Vagina (tissue), 2 donors: ENCODE measurements at regions not wholly inside any gene's neighbourhood (a gene's known extent, or its start where the extent isn't known, plus 50 kb on each side); places are given as distances from the start of the nearest gene placed in this dataset.
"Not testable (repeated sequence)": the region's sequence is repeated elsewhere in the genome, so short reads cannot be mapped to it uniquely, and the experiment has no call there.

Experiments
- DNase-seq, 2 donors: peaks; one replicate each; pipeline ENCODE4 v3.0.0-alpha.2; 2017; ENCODE audit errors: extremely low spot score in 2 of 2
- H3K27ac ChIP-seq: fragments of 200-600 bp; sonication (generic); one replicate; pipeline ENCODE4 v1.5.1; 2019
- H3K27me3 ChIP-seq: fragments of 200-600 bp; sonication (generic); one replicate; pipeline ENCODE4 v1.5.1; 2019
- H3K36me3 ChIP-seq, 2 donors: fragments of 200-600 bp; sonication (generic); one replicate each; pipeline ENCODE4 v1.5.1; 2017 to 2019
- H3K4me1 ChIP-seq: fragments of 200-600 bp; sonication (generic); one replicate; pipeline ENCODE4 v1.5.1; 2019
- H3K4me3 ChIP-seq, 2 donors: fragments of 200-600 bp; sonication (generic); 1 replicate in 1 of 2; 2 replicates in 1 of 2; pipeline ENCODE4 v1.5.1; 2016 to 2019
- H3K9me3 ChIP-seq: fragments of 200-600 bp; sonication (generic); one replicate; pipeline ENCODE4 v1.5.1; 2019
- POLR2A ChIP-seq, 2 donors: fragments of 450-650 bp; IDR thresholded peaks; one replicate each; pipeline ENCODE4 v1.6.1; 2017; ENCODE audit warnings: antibody characterized with exemption in 2 of 2, mild to moderate bottlenecking in 2 of 2, moderate library complexity in 2 of 2
- POLR2AphosphoS5 ChIP-seq, 2 donors: sonication (generic); formaldehyde crosslinking; IDR thresholded peaks; one replicate each; pipeline ENCODE4 v1.9.0; 2017; ENCODE audit warnings: antibody characterized with exemption in 2 of 2, mild to moderate bottlenecking in 2 of 2, low read depth in 1 of 2; ENCODE audit not compliant: insufficient read depth in 1 of 2
- intact Hi-C: fragments of 100-400 bp; cut with DNase I; formaldehyde crosslinking; loops from one replicate; pipeline ENCODE4 v1.15.1; 2023
- TF ChIP-seq, protein P1 (sequence below), 3 experiments: fragments of 450-650 bp in 2 of 3; fragments of 200-600 bp in 1 of 3; sonication (generic) in 1 of 3; IDR thresholded peaks; one replicate each; pipeline ENCODE4 v1.5.1; 2017 to 2019; ENCODE audit warnings: antibody characterized with exemption in 3 of 3, mild to moderate bottlenecking in 2 of 3, moderate library complexity in 2 of 3

DNA sequence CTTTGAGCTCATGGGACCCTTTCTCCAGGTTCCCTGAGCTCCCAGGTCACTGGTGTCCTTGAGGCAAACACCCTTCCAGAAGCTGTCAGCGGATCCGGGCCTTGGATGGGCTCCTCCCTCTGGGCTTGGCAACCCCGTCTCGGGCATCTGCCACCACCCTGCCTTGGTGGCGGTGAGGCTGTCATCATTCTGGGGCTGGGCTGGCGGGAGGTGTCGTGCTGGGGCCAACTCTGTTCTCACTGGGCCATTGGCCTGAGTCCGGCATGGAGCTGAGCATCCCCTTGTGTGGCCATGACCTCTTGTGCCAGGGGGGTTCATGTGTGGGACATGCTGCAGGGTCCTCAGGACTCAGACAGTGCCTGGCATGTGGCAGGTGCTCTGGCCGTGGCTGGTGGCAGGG, 197.6 kb downstream of the LAT start:
- no peak for DNase-seq
- H3K27ac ChIP-seq, result no peak overlapping the region
- H3K9me3 ChIP-seq, result no peaks in the 10 kb centered on the region
- H3K4me3 ChIP-seq, result no peak overlapping the region
- TF ChIP-seq, protein P1, sequence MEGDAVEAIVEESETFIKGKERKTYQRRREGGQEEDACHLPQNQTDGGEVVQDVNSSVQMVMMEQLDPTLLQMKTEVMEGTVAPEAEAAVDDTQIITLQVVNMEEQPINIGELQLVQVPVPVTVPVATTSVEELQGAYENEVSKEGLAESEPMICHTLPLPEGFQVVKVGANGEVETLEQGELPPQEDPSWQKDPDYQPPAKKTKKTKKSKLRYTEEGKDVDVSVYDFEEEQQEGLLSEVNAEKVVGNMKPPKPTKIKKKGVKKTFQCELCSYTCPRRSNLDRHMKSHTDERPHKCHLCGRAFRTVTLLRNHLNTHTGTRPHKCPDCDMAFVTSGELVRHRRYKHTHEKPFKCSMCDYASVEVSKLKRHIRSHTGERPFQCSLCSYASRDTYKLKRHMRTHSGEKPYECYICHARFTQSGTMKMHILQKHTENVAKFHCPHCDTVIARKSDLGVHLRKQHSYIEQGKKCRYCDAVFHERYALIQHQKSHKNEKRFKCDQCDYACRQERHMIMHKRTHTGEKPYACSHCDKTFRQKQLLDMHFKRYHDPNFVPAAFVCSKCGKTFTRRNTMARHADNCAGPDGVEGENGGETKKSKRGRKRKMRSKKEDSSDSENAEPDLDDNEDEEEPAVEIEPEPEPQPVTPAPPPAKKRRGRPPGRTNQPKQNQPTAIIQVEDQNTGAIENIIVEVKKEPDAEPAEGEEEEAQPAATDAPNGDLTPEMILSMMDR (IDR thresholded peaks at IDR 0.05), result no peak
- TF ChIP-seq POLR2A (IDR thresholded peaks at IDR 0.05) (no peak), POLR2AphosphoS5 (IDR thresholded peaks at IDR 0.05; ENCODE audit: insufficient read depth in 1 of 2, low read depth in 1 of 2) (no peak)
- H3K27me3 ChIP-seq, result no peaks in the 10 kb centered on the region
- intact Hi-C loops, result no loop called here
- peaks cover 37% of the 10 kb centered on the region for H3K4me1 ChIP-seq
- no peaks in the 10 kb centered on the region for H3K36me3 ChIP-seq

DNA sequence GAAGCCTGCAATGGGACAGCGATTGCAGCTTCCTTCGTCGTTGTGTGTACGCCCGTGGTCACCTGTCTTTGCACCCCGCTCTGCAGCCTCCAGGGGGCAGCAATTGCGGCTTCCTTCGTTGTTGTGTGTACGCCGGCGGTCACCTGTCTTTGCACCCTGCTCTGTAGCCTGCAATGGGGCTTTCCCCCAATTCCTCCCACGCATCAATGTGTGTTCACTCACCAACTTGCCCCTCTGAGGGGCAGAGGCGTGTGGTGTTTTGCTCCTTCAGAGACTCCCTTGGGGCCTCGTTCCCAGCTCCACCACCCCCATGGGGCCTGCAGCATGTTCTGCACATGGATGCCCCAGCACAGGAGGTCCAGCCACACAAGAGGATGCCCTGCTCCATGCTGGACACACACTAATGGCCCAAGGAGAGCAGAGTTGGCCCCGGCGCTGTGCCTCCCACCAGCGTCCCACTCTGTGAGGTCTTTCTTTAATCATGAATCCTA, 197.1 kb downstream of the LAT start:
- peaks cover 40% of the 10 kb centered on the region for H3K4me1 ChIP-seq
- DNase-seq, H3K4me3 ChIP-seq, intact Hi-C loops, H3K27ac ChIP-seq, H3K9me3 ChIP-seq, H3K36me3 ChIP-seq, H3K27me3 ChIP-seq: not testable (repeated sequence)

DNA sequence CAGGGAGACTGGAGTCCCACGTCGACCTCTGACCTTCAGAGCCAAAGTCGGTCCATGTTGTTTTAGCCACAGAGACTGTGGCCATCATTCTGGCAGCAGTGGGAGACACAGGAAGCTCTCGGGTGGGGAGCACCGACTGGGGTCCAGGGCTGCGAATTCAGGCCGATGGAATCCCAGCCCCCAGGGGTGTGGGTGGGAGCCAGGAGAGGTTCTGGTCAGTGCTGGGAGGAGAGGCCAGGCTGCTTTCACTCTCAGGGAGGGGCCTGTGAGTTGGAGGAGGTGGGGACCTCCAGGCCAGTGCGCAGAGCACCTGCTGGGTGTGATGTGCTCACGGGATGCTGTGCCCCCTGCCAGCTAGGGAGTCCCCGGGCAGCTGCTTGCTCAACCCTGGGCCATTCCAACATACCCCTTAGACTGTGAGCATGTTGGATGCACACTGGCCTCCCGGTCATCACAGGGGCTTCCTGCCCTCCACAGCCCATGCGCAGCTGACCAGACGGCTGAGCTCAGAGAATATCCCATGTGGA, 196.5 kb downstream of the LAT start:
- H3K27me3 ChIP-seq, DNase-seq, intact Hi-C loops, H3K27ac ChIP-seq, H3K9me3 ChIP-seq, H3K36me3 ChIP-seq, H3K4me3 ChIP-seq: not testable (repeated sequence)
- H3K4me1 ChIP-seq, result peaks cover 38% of the 10 kb centered on the region

DNA sequence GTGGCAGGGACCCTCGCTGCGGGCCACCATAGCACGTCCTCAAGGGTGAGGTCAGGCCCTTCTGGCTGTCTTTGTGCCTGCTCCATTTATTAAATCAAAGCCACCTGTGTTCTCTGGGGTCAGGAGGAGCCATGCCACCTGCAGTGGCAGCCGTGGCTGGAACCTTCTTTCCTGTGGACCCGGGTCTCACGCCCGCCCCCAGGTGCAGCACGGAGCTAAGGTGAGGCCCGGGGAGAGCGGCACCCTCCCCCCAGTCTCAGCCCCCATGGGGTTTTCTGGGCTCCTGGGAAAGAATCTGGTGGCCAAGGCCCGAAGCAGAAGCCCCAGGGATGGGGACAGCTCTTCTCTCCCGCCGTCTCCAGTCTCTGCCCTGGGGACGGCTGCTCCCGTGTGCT, 195.4 kb downstream of the LAT start:
- H3K27me3 ChIP-seq, intact Hi-C loops, H3K4me3 ChIP-seq, H3K36me3 ChIP-seq, DNase-seq, H3K9me3 ChIP-seq: not testable (repeated sequence)
- Histone ChIP-seq H3K4me1 (peaks cover 27% of the 10 kb centered on the region), H3K27ac (peak overlapping the region; percentile 86)

DNA sequence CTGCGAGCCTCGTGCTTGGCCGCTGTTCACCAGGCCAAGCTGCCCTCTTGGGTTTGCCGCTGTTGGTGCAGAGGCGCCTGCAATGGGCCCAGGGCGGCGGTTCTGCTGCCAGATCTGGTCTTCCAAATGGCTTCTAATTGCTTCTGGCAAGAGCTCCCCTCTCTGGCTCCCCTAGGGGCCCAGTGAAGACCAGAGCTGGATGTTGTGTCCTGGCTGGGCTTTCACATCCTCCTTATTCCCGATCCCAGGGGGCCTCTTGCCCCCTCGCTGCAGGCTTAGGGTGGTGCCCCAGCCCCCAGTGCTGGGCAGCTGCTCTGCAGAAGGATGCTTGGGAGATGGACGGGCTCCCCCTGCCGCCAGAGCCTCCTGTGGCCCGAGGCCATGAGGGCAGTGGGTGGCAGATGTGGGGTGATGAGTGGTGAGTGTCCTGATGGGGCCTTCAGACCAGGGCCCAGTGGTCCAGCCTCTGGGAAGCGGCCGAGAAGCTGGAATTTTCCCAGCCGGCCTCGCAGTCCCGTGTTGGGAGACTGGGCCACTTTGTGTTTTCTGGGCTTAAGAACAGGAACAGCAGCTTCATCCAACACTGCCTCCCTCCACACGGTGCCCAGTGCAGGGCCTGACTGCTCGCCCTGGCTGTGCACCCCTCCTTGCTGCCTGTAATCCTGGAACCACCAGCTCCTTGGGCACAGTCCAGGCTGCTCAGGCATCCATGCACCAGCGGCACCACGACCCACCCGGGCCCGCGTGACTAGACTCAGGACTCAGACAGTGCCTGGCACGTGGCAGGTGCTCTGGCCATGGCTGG, 194.8 kb downstream of the LAT start:
- intact Hi-C loops, DNase-seq, H3K36me3 ChIP-seq: not testable (repeated sequence)

DNA sequence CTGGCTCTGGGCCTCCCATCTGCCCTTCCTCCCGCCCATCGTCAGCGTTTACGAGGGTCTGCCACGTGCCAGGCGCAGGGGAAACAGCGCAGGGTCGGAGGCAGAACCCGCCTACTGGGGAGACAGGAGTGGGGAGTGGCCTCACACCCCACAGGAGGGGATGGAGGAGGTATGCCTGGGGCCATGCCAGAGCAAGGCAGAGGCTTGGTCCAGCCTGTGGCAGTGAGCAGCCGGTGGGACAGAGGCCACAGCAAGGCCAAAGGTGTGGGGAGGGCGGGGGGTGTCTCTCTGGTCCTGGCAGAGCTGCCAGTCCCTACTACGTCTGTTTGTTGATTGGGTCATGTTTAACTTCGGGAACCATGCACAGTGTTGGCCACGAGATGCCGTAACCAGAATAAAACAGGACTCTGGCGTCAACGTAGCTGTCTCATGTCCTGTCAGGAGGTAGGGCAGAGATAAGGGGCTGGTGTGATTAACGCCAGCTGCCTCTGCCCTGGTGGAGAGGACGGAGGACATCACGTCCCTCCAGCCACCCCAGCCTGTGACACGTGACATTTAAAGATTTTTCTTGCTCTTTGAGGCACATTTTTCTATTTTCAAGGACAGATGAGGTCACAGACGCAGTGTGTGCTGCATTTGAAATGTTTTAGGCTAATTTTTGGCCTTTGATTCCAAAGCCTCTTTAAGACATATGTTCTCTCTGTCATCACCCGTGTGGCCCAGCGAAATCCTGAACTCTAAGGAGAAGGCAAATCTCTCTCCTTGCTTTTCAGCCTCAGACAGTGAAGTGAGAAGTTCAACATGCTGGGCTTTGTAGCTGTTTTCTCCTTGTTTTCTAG, 193.3 kb downstream of the LAT start:
- intact Hi-C loops, H3K4me3 ChIP-seq: not testable (repeated sequence)
- TF ChIP-seq POLR2AphosphoS5 (IDR thresholded peaks at IDR 0.05; ENCODE audit: insufficient read depth in 1 of 2, low read depth in 1 of 2), result peak; percentile 29 to 40

More for the DNA sequence above, 194.8 kb downstream of the LAT start:
- H3K27me3 ChIP-seq, H3K9me3 ChIP-seq, H3K4me3 ChIP-seq: not testable (repeated sequence)
- Histone ChIP-seq H3K27ac (peak overlapping the region; percentile 86), H3K4me1 (peaks cover 24% of the 10 kb centered on the region)

DNA sequence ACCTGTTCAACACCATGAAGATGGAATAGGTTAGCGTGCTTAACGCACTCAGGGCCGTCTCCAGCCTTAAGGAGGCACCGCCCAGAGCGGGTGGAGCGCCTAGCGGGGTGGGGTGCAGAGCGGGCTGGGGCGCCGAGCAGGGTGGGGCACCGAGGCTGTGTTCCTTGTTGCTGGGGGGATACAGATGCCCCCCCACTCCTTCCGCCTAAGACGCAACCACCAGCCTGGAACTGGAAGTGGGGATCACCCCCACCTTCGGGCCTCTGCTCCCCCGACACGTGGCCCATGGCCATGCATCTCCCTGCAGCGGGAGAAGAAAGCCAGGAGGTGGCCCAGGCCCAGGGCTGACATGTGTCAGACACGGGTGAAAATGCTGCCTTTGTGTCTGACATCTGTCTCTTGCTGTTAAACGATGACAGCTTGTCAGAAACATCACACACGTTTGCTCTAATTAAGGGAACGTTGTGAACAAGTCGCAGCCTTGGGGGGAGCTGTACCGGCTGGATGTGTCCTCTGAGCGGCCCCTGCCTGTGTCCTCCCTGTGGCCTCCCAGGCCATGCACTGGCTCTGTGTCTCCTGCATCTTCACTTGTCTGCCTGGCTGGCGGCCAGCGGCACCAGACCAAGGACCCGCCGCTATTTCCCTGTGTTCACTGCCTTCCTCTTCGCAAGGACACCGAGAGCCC, 192.5 kb downstream of the LAT start:
- H3K9me3 ChIP-seq, H3K36me3 ChIP-seq, H3K4me3 ChIP-seq, DNase-seq, H3K27me3 ChIP-seq, intact Hi-C loops: not testable (repeated sequence)
- Histone ChIP-seq H3K4me1 (peaks cover 20% of the 10 kb centered on the region), H3K27ac (peak overlapping the region; percentile 86)

More for the DNA sequence above, 193.3 kb downstream of the LAT start:
- H3K36me3 ChIP-seq, DNase-seq, H3K27me3 ChIP-seq, H3K9me3 ChIP-seq: not testable (repeated sequence)
- peaks cover 20% of the 10 kb centered on the region for H3K4me1 ChIP-seq
- H3K27ac ChIP-seq, result peak overlapping the region; percentile 86

DNA sequence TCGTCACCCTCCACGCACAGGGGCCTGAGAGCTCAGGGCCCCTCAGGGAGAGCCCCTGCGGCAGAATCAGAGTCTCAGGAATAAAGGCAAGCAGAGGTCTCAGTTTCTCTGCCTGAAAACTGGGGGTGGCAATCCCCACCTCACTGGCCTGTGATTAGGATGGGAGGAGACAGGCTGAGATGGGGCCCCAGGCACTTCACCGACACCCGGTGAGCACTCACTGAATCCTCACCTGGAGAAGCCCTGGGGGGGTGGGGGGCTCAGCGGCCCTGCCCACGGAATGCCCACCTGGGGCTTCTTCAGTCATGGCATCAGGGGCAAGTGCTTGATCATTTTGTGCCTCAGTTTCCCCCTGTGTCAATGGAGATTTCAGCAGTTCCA, 192.0 kb downstream of the LAT start:
- H3K4me1 ChIP-seq, result peaks cover 20% of the 10 kb centered on the region
- intact Hi-C loops, H3K36me3 ChIP-seq, H3K9me3 ChIP-seq, H3K4me3 ChIP-seq, H3K27ac ChIP-seq, H3K27me3 ChIP-seq, DNase-seq: not testable (repeated sequence)

DNA sequence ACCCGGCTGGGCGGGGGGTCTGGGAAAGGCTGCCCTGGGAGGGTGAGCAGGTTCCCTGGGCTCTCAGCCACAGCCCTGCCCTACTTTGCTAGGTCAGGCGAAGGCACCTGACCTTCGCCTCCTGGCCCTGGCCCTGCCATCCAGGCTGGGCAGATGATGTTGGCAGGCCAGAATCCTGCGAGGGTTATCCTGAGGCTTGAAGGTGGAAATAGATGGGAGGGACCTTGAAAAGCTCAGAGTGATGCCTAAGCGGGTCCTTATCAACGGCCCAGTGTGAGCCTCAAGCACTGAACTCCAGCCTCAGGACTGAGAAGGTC, 191.3 kb downstream of the LAT start:
- DNase-seq, H3K4me3 ChIP-seq, intact Hi-C loops, H3K27me3 ChIP-seq, H3K9me3 ChIP-seq, H3K27ac ChIP-seq, H3K36me3 ChIP-seq: not testable (repeated sequence)
- H3K4me1 ChIP-seq, result peaks cover 20% of the 10 kb centered on the region

DNA sequence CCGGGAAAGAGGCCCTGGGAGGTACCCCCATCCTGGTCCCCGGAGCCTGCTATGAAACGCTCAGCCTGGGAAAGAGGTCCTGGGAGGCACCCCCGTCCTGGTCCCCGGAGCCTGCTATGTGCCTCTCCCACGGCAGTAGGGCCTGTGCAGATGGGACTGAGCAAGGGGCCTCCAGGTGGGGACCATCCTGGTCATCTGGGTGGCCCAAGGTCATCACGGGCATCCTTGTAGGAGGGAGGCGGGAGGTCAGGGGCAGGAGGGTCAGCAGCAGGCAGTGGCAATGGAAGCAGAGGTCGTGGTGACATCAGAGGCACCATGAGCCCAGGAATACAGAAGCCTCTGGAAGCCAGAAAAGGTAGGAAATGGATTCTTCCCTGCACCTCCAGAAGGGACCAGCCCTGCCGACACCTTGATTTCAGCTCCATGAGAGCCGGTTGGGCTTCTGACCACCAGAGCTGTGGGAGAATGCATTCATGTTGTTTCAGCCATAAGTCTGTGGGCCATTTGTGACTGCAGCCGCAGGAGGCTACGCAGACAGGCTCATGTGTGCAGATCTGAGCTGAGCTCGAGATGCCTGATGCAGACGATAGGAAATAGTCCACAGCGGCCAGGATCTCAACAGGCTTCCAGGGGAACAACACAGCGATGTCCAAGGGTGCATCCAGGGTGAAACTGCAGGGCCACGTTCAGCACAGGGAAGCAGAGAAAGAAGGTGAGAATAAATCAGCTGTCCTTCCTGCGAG, 190.7 kb downstream of the LAT start:
- H3K27me3 ChIP-seq, DNase-seq: not testable (repeated sequence)

More for the DNA sequence above, 190.7 kb downstream of the LAT start:
- H3K27ac ChIP-seq, intact Hi-C loops, H3K36me3 ChIP-seq, H3K4me3 ChIP-seq, H3K9me3 ChIP-seq: not testable (repeated sequence)
- peaks cover 23% of the 10 kb centered on the region for H3K4me1 ChIP-seq
